OCI-LY7 (cell line): ENCODE measurements at regions not wholly inside any gene's neighbourhood (a gene's known extent, or its start where the extent isn't known, plus 50 kb on each side); places are given as distances from the start of the nearest gene placed in this dataset.
"Not testable (repeated sequence)": the region's sequence is repeated elsewhere in the genome, so short reads cannot be mapped to it uniquely, and the experiment has no call there.

Source experiments
- BruUV-seq: library from RNA; stranded (reverse); fragments of 400-500 nt; replicated peaks from 2 replicates; lab custom pipeline; 2021; lab: Mats Ljungman, UMichigan
- CTCF ChIA-PET: fragments of 300-600 bp; sonication (Branson Sonifier 250); formaldehyde crosslinking; loops from one replicate; lab custom pipeline; 2022; ENCODE audit warnings: antibody characterized with exemption; ENCODE audit not compliant: unreplicated experiment; lab: Charles Lee
- POLR2A ChIA-PET: fragments of 300-600 bp; sonication (Branson Sonifier 250); formaldehyde crosslinking; loops from one replicate; lab custom pipeline; 2022; ENCODE audit warnings: antibody characterized with exemption; lab: Charles Lee
- DNase-seq: peaks from one replicate; pipeline ENCODE4 v3.0.0-alpha.2; 2015; ENCODE audit warnings: low spot score
- H2AFZ ChIP-seq: fragments of 200-600 bp; sonication (generic), shearing (Covaris generic); 2 replicates; pipeline ENCODE4 v1.6.1; 2014; ENCODE audit warnings: mild to moderate bottlenecking, antibody characterized with exemption, low read length, moderate library complexity
- H3K27ac ChIP-seq: fragments of 200-600 bp; sonication (generic); 2 replicates; pipeline ENCODE4 v1.5.1; 2014; ENCODE audit warnings: mixed run types, low read depth, mild to moderate bottlenecking, moderate library complexity, low read length, inconsistent platforms; ENCODE audit not compliant: poor library complexity, severe bottlenecking
- H3K36me3 ChIP-seq: fragments of 200-600 bp; sonication (generic); 2 replicates; pipeline ENCODE4 v1.6.1; 2014; ENCODE audit warnings: mild to moderate bottlenecking, antibody characterized with exemption, low read length, moderate library complexity, mixed read lengths; ENCODE audit not compliant: insufficient read depth
- H3K4me1 ChIP-seq: fragments of 200-600 bp; sonication (generic); 2 replicates; pipeline ENCODE4 v1.5.1; 2014; ENCODE audit warnings: mild to moderate bottlenecking, low read length; ENCODE audit not compliant: insufficient read depth, poor library complexity, severe bottlenecking
- H3K4me2 ChIP-seq: fragments of 200-600 bp; sonication (generic); 2 replicates; pipeline ENCODE4 v1.6.1; 2014; ENCODE audit warnings: mild to moderate bottlenecking, low read length
- H3K4me3 ChIP-seq: fragments of 200-600 bp; sonication (generic); 2 replicates; pipeline ENCODE4 v1.5.1; 2014; ENCODE audit warnings: mild to moderate bottlenecking, low read depth, low read length; ENCODE audit not compliant: poor library complexity, severe bottlenecking
- H3K79me2 ChIP-seq: fragments of 200-600 bp; sonication (generic); 2 replicates; pipeline ENCODE4 v1.6.1; 2016; ENCODE audit warnings: low read depth, mild to moderate bottlenecking, low read length, moderate library complexity, mixed read lengths; ENCODE audit not compliant: insufficient read depth
- H3K9me2 ChIP-seq: fragments of 200-600 bp; sonication (generic); 2 replicates; pipeline ENCODE4 v1.6.1; 2016; ENCODE audit warnings: mild to moderate bottlenecking, low read length, mixed read lengths; ENCODE audit not compliant: insufficient read depth
- H3K9me3 ChIP-seq: fragments of 200-600 bp; sonication (generic); 2 replicates; pipeline ENCODE4 v1.6.1; 2014; ENCODE audit warnings: mild to moderate bottlenecking, mixed run types, low read length, mixed read lengths
- H4K20me1 ChIP-seq: fragments of 200-600 bp; sonication (generic); 2 replicates; pipeline ENCODE4 v1.6.1; 2014; ENCODE audit warnings: mild to moderate bottlenecking, antibody characterized with exemption, low read length, moderate library complexity, mixed read lengths; ENCODE audit not compliant: insufficient read depth
- CTCF ChIP-seq: fragments of 200-600 bp; sonication (generic); conservative IDR thresholded peaks from 2 replicates; pipeline ENCODE4 v1.5.1; 2014; ENCODE audit warnings: mild to moderate bottlenecking, antibody characterized with exemption, low read length, moderate library complexity, mixed read lengths
- EZH2phosphoT487 ChIP-seq: fragments of 200-600 bp; sonication (generic); IDR thresholded peaks from 2 replicates; pipeline ENCODE4 v1.6.1; 2018; ENCODE audit warnings: low read depth, borderline replicate concordance, mild to moderate bottlenecking, mixed run types, antibody characterized with exemption, low read length, moderate library complexity, mixed read lengths
- intact Hi-C: fragments of 100-400 bp; cut with micrococcal nuclease; formaldehyde crosslinking; loops from one replicate; pipeline ENCODE4 v1.10.0; 2022; ENCODE audit not compliant: unreplicated experiment

GRCh38 chr9:3647652-3648051, 121.9 kb upstream of the RFX3 start:
- Histone ChIP-seq H3K4me2 (no peak overlapping the region), H3K9me3 (no peaks in the 10 kb centered on the region), H3K79me2 (no peaks in the 10 kb centered on the region), H3K9me2 (no peaks in the 10 kb centered on the region), H2AFZ (no peak overlapping the region), H4K20me1 (no peaks in the 10 kb centered on the region; the same call in 1 of the 2 replicates), H3K27ac (no peak overlapping the region), H3K4me1 (no peaks in the 10 kb centered on the region), H3K4me3 (no peak overlapping the region), H3K36me3 (no peaks in the 10 kb centered on the region)
- no TSS peak for BruUV-seq
- peak; percentile 4 for DNase-seq
- ChIA-PET POLR2A (no interaction called here), CTCF (no interaction called here)
- TF ChIP-seq EZH2phosphoT487, result no peak
- peak; percentile 45 for TF ChIP-seq CTCF
- intact Hi-C loops, result loop anchor here (5.0 kb wide), 1 partner anchor 180 kb away; no protein-coding TSS in a partner anchor

GRCh38 chr9:3646226-3646625, 120.4 kb upstream of the RFX3 start:
- TF ChIP-seq CTCF (no peak), EZH2phosphoT487 (no peak)
- Histone ChIP-seq H3K4me1 (no peaks in the 10 kb centered on the region), H4K20me1 (no peaks in the 10 kb centered on the region; the same call in 1 of the 2 replicates), H3K27ac (no peak overlapping the region), H3K4me3 (no peak overlapping the region), H3K4me2 (no peak overlapping the region), H3K36me3 (no peaks in the 10 kb centered on the region), H3K9me3 (no peaks in the 10 kb centered on the region), H2AFZ (no peak overlapping the region), H3K79me2 (no peaks in the 10 kb centered on the region), H3K9me2 (no peaks in the 10 kb centered on the region)
- CTCF ChIA-PET, result no interaction called here
- BruUV-seq, result no TSS peak
- POLR2A ChIA-PET, result interaction anchor here (1.1 kb wide), 1 partner anchor 36 kb away, joined by 3 read pairs; no protein-coding TSS in a partner anchor
- intact Hi-C loops, result loop anchor here (5.0 kb wide), 1 partner anchor 179 kb away; no protein-coding TSS in a partner anchor
- DNase-seq, result no peak

- BruUV-seq, H2AFZ ChIP-seq, H3K27ac ChIP-seq, H3K9me3 ChIP-seq, H3K36me3 ChIP-seq, intact Hi-C loops, H3K79me2 ChIP-seq, DNase-seq, H4K20me1 ChIP-seq, H3K4me3 ChIP-seq, H3K4me1 ChIP-seq, H3K9me2 ChIP-seq, H3K4me2 ChIP-seq, CTCF ChIA-PET: not testable (repeated sequence)
- POLR2A ChIA-PET, result interaction anchor here (0.5 to 0.7 kb wide), 2 partner anchors 40 to 315 kb away, joined by 3 read pairs; no protein-coding TSS in a partner anchor
Measured at GRCh38 chr9:3642075-3642474, 116.3 kb upstream of the RFX3 start.
